HG03432 (cell line): ENCODE measurements at regions not wholly inside any gene's neighbourhood (a gene's known extent, or its start where the extent isn't known, plus 50 kb on each side); places are given as distances from the start of the nearest gene placed in this dataset.

Experiments used
- ATAC-seq: cut with Tn5 transposase; IDR thresholded peaks from one replicate; pipeline ENCODE4 v1.9.1; 2021; ENCODE audit warnings: mild to moderate bottlenecking, moderate library complexity; ENCODE audit not compliant: unreplicated experiment

- ATAC-seq = no peak
Measured at GRCh38 chr1:38436006-38436405, 389.4 kb upstream of the POU3F1 start.

GRCh38 chr1:38433084-38433722 lies 386.6 kb upstream of the POU3F1 start:
- no peak for ATAC-seq

GRCh38 chr1:38431535-38432376 lies 385.2 kb upstream of the POU3F1 start:
- ATAC-seq = no peak

GRCh38 chr1:38430949-38431348 lies 384.4 kb upstream of the POU3F1 start:
- ATAC-seq = no peak

GRCh38 chr1:38424677-38425076 lies 378.1 kb upstream of the POU3F1 start:
- ATAC-seq = no peak

GRCh38 chr1:38420666-38421065 lies 374.1 kb upstream of the POU3F1 start:
- no peak for ATAC-seq

- ATAC-seq = no peak
Measured at GRCh38 chr1:38418195-38419030, 371.8 kb upstream of the POU3F1 start.

- ATAC-seq = no peak
Measured at GRCh38 chr1:38403667-38404066, 357.1 kb upstream of the POU3F1 start.

GRCh38 chr1:38402230-38402815 lies 355.7 kb upstream of the POU3F1 start:
- ATAC-seq = no peak

GRCh38 chr1:38396606-38397005 lies 350.0 kb upstream of the POU3F1 start:
- no peak for ATAC-seq

GRCh38 chr1:38394303-38394702 lies 347.7 kb upstream of the POU3F1 start:
- ATAC-seq = no peak

- ATAC-seq = no peak
Measured at GRCh38 chr1:38392861-38393260, 346.3 kb upstream of the POU3F1 start.

- ATAC-seq = no peak
Measured at GRCh38 chr1:38381256-38381655, 334.7 kb upstream of the POU3F1 start.

- no peak for ATAC-seq
Measured at GRCh38 chr1:38376577-38376976, 330.0 kb upstream of the POU3F1 start.

- ATAC-seq = no peak
Measured at GRCh38 chr1:38375035-38375434, 328.4 kb upstream of the POU3F1 start.

- ATAC-seq = no peak
Measured at GRCh38 chr1:38371505-38371844, 324.9 kb upstream of the POU3F1 start.

GRCh38 chr1:38370716-38371504 lies 324.3 kb upstream of the POU3F1 start:
- ATAC-seq = no peak

- no peak for ATAC-seq
Measured at GRCh38 chr1:38365242-38365641, 318.6 kb upstream of the POU3F1 start.

GRCh38 chr1:38361566-38361965 lies 315.0 kb upstream of the POU3F1 start:
- ATAC-seq = no peak

GRCh38 chr1:38360807-38361206 lies 314.2 kb upstream of the POU3F1 start:
- ATAC-seq = no peak

GRCh38 chr1:38353956-38354355 lies 307.4 kb upstream of the POU3F1 start:
- no peak for ATAC-seq
